CD14-positive monocyte (primary cell): ENCODE measurements at regions not wholly inside any gene's neighbourhood (a gene's known extent, or its start where the extent isn't known, plus 50 kb on each side); places are given as distances from the start of the nearest gene placed in this dataset.

Source experiments
- DNase-seq, 3 donors: peaks; one replicate each; pipeline ENCODE4 v3.0.0-alpha.2; 2011 to 2022
- H2AFZ ChIP-seq: 2 replicates; pipeline ENCODE4 v1.6.0; 2012; ENCODE audit warnings: mild to moderate bottlenecking, low read depth, low read length, inconsistent platforms; ENCODE audit not compliant: insufficient read depth, poor library complexity, severe bottlenecking
- H3K27ac ChIP-seq, 2 donors: 1 replicate in 1 of 2; 2 replicates in 1 of 2; pipeline ENCODE4 v1.5.1; 2012 to 2013; ENCODE audit warnings: low read length in 2 of 2, control low read depth in 1 of 2, inconsistent platforms in 1 of 2, low read depth in 1 of 2, mild to moderate bottlenecking in 1 of 2
- H3K27me3 ChIP-seq, 2 donors: one replicate each; pipeline versions ENCODE4 v1.6.0 to v1.6.1; 2011 to 2013; ENCODE audit warnings: low read length in 2 of 2; ENCODE audit not compliant: control insufficient read depth in 2 of 2, insufficient read depth in 2 of 2
- H3K36me3 ChIP-seq, 2 donors: replicated peaks in 1 of 2; 1 replicate in 1 of 2; 2 replicates in 1 of 2; pipeline versions ENCODE4 v1.5.1 to v1.6.1; 2012 to 2013; ENCODE audit warnings: low read length in 2 of 2, control low read depth in 1 of 2, inconsistent platforms in 1 of 2, mild to moderate bottlenecking in 1 of 2; ENCODE audit not compliant: insufficient read depth in 2 of 2, control insufficient read depth in 1 of 2
- H3K4me1 ChIP-seq, 2 donors: 1 replicate in 1 of 2; 2 replicates in 1 of 2; pipeline versions ENCODE4 v1.5.1 to v1.6.1; 2012 to 2013; ENCODE audit warnings: low read length in 2 of 2, control low read depth in 1 of 2, inconsistent platforms in 1 of 2, mild to moderate bottlenecking in 1 of 2, moderate library complexity in 1 of 2; ENCODE audit not compliant: insufficient read depth in 2 of 2, control insufficient read depth in 1 of 2
- H3K4me2 ChIP-seq: replicated peaks from 2 replicates; pipeline ENCODE3; 2012; ENCODE audit warnings: low read length, moderate library complexity, mild to moderate bottlenecking; ENCODE audit not compliant: poor library complexity, severe bottlenecking; ENCODE audit errors: extremely low read depth
- H3K4me3 ChIP-seq, 3 experiments: fragments of 200-600 bp in 1 of 3; sonication (generic) in 1 of 3; replicated peaks in 1 of 3; 1 replicate in 2 of 3; 2 replicates in 1 of 3; pipeline ENCODE4 v1.5.1; 2011 to 2013; ENCODE audit warnings: low read length in 3 of 3, mild to moderate bottlenecking in 3 of 3, control low read depth in 2 of 3, low read depth in 2 of 3, inconsistent platforms in 1 of 3, moderate library complexity in 1 of 3
- H3K79me2 ChIP-seq: 2 replicates; pipeline ENCODE4 v1.6.0; 2012; ENCODE audit warnings: mild to moderate bottlenecking, control low read depth, inconsistent platforms, low read length, moderate library complexity; ENCODE audit not compliant: insufficient read depth
- H3K9ac ChIP-seq: 2 replicates; pipeline ENCODE4 v1.6.0; 2017; ENCODE audit warnings: low read length, mild to moderate bottlenecking; ENCODE audit not compliant: insufficient read depth, poor library complexity, severe bottlenecking
- H3K9me3 ChIP-seq, 2 donors: replicated peaks in 1 of 2; 1 replicate in 1 of 2; 2 replicates in 1 of 2; pipeline versions ENCODE4 v1.5.1 to v1.6.1; 2012 to 2013; ENCODE audit warnings: low read length in 2 of 2, control low read depth in 1 of 2; ENCODE audit not compliant: control insufficient read depth in 1 of 2, insufficient read depth in 1 of 2
- H4K20me1 ChIP-seq: 2 replicates; pipeline ENCODE4 v1.6.0; 2012; ENCODE audit warnings: mild to moderate bottlenecking, low read length, control low read depth, moderate library complexity; ENCODE audit not compliant: insufficient read depth
- H3K27ac Mint-ChIP-seq, 7 donors: one replicate each; pipeline ENCODE4 v1.8.0; 2020; ENCODE audit warnings: mild to moderate bottlenecking in 7 of 7, mixed read lengths in 7 of 7, moderate library complexity in 6 of 7, inconsistent platforms in 2 of 7
- H3K27me3 Mint-ChIP-seq, 3 donors: one replicate each; pipeline ENCODE4 v1.8.0; 2021 to 2022; ENCODE audit warnings: low read depth in 3 of 3, mild to moderate bottlenecking in 3 of 3, mixed read lengths in 3 of 3, moderate library complexity in 3 of 3, inconsistent platforms in 1 of 3
- H3K36me3 Mint-ChIP-seq, 2 donors: one replicate each; pipeline ENCODE4 v1.8.0; 2020; ENCODE audit warnings: mixed read lengths in 2 of 2, inconsistent platforms in 1 of 2, mild to moderate bottlenecking in 1 of 2
- H3K4me1 Mint-ChIP-seq: one replicate; pipeline ENCODE4 v1.8.0; 2020; ENCODE audit warnings: mild to moderate bottlenecking, mixed read lengths
- H3K4me3 Mint-ChIP-seq, 2 donors: one replicate each; pipeline ENCODE4 v1.8.0; 2020; ENCODE audit warnings: mild to moderate bottlenecking in 2 of 2, mixed read lengths in 2 of 2, moderate library complexity in 1 of 2
- H3K9me3 Mint-ChIP-seq, 7 donors: one replicate each; pipeline ENCODE4 v1.8.0; 2020 to 2022; ENCODE audit warnings: mixed read lengths in 7 of 7, mild to moderate bottlenecking in 6 of 7, moderate library complexity in 6 of 7, inconsistent platforms in 2 of 7
- intact Hi-C, 2 donors: fragments of 100-400 bp; cut with micrococcal nuclease; formaldehyde crosslinking; loops; one replicate each; pipeline versions ENCODE4 v1.15.0 to v1.15.1; 2023
- TF ChIP-seq, protein P1 (sequence below): fragments of 200-600 bp; IDR thresholded peaks from one replicate; pipeline ENCODE4 v1.8.0; 2022; ENCODE audit warnings: antibody characterized with exemption, mild to moderate bottlenecking

DNA sequence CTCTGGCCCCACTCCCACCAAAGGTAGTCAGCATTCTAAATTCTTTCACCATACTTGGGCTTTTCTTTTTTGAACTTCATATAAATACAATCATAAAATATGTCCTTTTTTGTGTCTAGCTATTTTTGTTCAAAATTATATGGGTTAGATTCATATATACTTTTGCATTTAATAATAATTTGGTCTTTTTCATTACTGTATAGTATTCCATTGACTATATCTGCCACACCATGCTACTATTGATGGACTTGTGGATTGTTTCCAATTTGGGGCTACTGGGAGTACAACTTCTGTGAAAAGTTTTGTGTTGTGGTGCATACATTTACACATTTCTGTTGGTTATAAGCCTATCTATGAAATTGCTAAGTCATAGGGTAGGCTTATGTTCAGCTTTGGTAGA is 85.7 kb downstream of the GLUL start:
- Histone ChIP-seq H3K9ac (no peak overlapping the region), H3K36me3 (no peaks in the 10 kb centered on the region), H3K27me3 (no peaks in the 10 kb centered on the region), H3K9me3 (no peaks in the 10 kb centered on the region), H3K79me2 (no peaks in the 10 kb centered on the region), H3K4me2 (no peak overlapping the region), H2AFZ (no peak overlapping the region), H3K27ac (no peak overlapping the region), H4K20me1 (no peaks in the 10 kb centered on the region), H3K4me3 (no peak overlapping the region), H3K4me1 (peaks cover 23 to 32% of the 10 kb centered on the region in 2 donors)
- H3K27ac Mint-ChIP-seq, result no peak overlapping the region
- no peak overlapping the region for H3K4me3 Mint-ChIP-seq
- intact Hi-C loops, result no loop called here
- TF ChIP-seq, protein P1, sequence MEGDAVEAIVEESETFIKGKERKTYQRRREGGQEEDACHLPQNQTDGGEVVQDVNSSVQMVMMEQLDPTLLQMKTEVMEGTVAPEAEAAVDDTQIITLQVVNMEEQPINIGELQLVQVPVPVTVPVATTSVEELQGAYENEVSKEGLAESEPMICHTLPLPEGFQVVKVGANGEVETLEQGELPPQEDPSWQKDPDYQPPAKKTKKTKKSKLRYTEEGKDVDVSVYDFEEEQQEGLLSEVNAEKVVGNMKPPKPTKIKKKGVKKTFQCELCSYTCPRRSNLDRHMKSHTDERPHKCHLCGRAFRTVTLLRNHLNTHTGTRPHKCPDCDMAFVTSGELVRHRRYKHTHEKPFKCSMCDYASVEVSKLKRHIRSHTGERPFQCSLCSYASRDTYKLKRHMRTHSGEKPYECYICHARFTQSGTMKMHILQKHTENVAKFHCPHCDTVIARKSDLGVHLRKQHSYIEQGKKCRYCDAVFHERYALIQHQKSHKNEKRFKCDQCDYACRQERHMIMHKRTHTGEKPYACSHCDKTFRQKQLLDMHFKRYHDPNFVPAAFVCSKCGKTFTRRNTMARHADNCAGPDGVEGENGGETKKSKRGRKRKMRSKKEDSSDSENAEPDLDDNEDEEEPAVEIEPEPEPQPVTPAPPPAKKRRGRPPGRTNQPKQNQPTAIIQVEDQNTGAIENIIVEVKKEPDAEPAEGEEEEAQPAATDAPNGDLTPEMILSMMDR, result no peak
- H3K4me1 Mint-ChIP-seq, result peaks cover 34% of the 10 kb centered on the region
- no peaks in the 10 kb centered on the region for H3K36me3 Mint-ChIP-seq
- peaks cover 0 to 3% (median 2%) of the 10 kb centered on the region in 3 donors for H3K27me3 Mint-ChIP-seq
- H3K9me3 Mint-ChIP-seq, result peaks cover 0 to 3% (median 0%) of the 10 kb centered on the region in 7 donors
- no peak for DNase-seq

DNA sequence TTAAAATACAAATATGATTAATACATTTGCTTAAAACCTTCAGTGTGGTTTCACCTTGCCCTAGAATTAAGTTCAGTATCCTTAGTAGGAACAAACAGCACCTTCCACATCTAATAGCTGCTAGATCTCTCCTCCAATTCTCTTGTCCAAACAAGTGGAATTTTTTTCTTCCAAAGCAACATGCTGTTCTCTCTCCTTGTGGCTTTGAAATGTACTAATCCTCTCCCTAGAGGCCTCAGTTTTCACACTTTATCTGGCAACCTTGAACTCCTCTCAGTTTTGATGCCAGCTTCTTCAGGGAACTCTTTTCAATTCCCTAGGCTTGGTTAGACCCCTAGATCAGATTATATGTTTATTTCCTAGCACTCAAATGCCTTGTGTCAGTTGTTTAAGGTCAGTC is 87.0 kb downstream of the GLUL start:
- DNase-seq, result no peak
- no peaks in the 10 kb centered on the region for H3K27me3 ChIP-seq
- H3K79me2 ChIP-seq, result no peaks in the 10 kb centered on the region
- Mint-ChIP-seq H3K4me3 (no peak overlapping the region), H3K36me3 (no peaks in the 10 kb centered on the region), H3K27me3 (peaks cover 0 to 3% (median 2%) of the 10 kb centered on the region in 3 donors), H3K9me3 (peaks cover 0 to 3% (median 0%) of the 10 kb centered on the region in 7 donors), H3K27ac (no peak overlapping the region), H3K4me1 (peaks cover 46% of the 10 kb centered on the region)
- TF ChIP-seq, protein P1, result no peak
- H3K27ac ChIP-seq, result peak overlapping the region in 1 of 2 donors; percentile 44
- peaks cover 31 to 43% of the 10 kb centered on the region in 2 donors for H3K4me1 ChIP-seq
- H3K4me2 ChIP-seq, result no peak overlapping the region
- no peaks in the 10 kb centered on the region for H3K36me3 ChIP-seq
- H3K9ac ChIP-seq, result no peak overlapping the region
- no peaks in the 10 kb centered on the region for H3K9me3 ChIP-seq
- no peak overlapping the region for H2AFZ ChIP-seq
- no peak overlapping the region for H3K4me3 ChIP-seq
- intact Hi-C loops, result no loop called here
- H4K20me1 ChIP-seq, result no peaks in the 10 kb centered on the region
